C1 segment of cervical spinal cord (tissue), 14 donors: ENCODE measurements at regions not wholly inside any gene's neighbourhood (a gene's known extent, or its start where the extent isn't known, plus 50 kb on each side); places are given as distances from the start of the nearest gene placed in this dataset.
A peak's percentile ranks its signal among the peaks of the same experiment; 100 is the strongest.
"Not testable (repeated sequence)": the region's sequence is repeated elsewhere in the genome, so short reads cannot be mapped to it uniquely, and the experiment has no call there.

Experiments used
- DNase-seq, 14 donors: peaks; one replicate each; lab custom pipeline; 2025; lab: John Stamatoyannopoulos, UW

DNA sequence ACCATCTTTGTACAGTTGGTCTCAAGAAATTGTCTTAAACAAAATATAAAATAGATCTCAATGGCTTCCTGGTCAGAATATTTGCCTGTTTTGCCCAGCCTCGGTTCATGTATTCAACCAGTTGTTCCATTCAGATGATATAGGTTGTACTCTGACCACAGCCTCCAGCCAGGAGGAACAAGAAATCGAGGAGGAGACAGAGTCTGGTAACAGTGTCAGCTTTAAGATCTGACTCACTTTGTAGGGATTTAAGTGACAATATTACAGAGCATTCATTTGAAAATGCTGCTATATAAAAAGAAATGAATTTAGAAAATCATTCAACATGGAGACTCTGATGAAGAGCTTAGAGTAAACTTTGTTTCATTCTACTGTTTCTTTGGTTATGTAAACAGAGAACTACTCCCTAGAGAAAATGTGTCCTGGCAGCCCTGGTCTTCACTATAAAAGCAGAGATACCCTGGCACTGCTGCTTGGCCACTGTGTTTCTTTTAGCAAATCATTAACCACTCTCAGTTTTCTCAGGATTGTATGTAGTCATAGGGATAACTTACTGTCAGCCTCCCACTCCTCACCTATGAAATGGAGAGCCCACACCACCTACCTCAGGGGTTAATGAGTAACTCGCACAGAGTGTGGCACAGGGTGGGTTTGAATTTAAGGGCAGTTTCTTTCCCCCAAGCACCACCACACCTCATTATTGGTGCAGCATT is 53.5 kb downstream of the PAGE2 start:
- DNase-seq: no peak

DNA sequence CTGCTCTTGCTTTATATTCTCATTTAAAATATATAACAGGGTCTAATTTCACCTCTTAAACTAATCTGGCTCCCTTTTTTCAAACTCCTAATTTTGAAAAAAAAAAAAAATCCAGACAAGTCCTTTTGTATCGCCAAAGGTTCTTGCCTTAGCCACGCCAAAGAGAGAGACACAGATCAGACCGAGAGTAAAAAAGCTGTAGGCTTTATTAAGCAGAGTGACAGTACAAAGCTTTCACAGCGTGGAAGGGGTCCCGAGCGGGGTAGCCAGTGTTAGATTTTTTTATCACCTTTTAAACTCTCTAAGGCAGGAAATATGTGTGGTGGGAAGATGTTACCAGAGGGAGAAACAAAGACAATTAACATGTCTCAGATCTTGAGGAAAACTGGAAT is 54.1 kb downstream of the PAGE2 start:
- DNase-seq: no peak

DNA sequence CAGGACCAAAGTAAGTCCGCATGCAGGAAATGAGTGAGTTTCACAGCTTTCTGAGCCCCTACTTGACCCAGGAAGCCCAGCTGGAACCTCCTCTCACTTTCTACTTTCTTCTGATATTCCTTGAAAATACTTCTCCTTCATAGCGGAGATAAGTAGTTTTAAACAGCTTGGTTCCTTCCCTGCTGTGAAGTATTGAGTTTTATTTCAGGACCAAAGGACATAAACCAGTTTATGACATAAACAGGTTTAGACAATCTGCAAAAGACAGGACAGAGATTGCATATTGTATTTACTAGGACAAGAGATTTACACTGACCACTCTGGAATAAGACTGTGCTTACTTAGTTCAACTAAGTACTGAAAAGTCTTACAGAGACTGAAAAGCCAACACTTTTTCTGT is 54.8 kb downstream of the PAGE2 start:
- no peak for DNase-seq

DNA sequence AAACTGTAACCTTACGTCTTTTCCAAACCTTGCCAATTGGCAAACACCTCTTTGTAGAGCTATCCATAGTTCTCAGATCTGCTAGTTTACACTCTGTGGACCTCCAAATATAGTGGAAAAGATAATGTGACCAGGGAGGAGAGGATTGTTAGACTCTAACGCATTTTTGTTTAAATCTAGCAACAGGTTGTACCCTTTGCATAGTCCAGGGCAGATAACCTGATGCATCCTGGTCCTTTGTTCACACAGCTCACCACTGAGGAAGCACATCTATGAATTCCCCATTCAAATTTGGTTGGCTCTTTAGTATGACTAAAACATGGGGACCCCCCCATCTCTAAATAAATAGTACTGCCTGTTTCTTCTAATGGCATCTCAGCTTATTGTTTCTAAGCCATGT is 55.9 kb downstream of the PAGE2 start:
- no peak for DNase-seq

DNA sequence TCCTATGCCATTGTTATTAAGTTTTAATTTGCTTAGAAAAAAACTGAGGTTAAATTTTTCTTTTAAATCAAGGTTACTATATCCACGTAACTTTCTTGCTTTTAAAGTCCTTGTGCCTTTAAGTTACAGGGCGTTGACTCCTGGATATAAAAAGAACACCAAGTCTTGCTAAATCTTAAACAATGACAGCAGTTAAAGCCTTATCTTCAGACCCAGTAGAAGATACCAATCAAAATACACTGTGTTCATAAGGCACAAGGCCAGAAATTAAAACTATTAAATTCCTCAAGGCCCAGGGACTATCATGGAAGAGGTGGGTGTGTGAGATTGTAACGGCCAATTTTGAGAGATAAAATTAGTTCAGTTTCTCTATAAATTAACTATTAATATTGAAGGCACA is 60.4 kb downstream of the PAGE2 start:
- DNase-seq: no peak

DNA sequence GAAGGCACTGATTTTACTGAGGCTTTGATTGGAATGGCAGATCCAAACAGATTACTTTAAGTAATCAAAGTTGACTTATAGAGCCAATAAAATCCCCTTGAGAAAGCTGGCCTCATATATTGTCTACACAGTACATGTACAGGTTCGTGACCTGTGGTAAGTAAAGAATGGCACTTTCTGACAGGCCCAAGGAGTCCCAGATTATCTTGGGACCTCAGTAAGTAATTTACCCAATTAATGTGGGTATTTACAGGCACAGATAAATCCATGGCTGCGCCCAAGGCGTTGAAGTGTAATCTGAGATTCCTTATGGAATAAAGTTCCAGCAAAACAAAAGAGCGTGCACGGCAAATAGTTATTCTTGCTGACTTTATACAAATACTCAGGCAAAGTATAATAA is 62.4 kb downstream of the PAGE2 start:
- DNase-seq: no peak

DNA sequence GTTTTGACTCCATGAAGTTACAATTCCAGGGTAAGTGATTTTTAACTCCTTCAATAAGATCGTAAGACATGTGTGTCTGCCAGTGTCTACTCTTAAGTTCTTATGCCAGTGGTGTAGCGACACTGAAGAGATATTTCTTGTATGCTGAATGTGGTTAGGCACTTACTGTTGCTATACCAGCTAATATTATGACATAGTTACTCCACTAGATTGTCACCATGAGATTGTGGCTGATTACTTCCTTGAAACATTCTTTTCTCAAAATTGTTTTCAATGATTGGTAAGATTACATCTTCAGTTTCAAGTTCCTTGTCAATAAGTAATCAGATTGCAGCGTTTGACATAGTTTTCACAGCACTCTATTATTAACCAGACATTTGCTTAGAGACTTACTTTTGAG is 60.6 kb upstream of the PAGE5 start:
- DNase-seq: peak in 1 of 14 donors; percentile 0

DNA sequence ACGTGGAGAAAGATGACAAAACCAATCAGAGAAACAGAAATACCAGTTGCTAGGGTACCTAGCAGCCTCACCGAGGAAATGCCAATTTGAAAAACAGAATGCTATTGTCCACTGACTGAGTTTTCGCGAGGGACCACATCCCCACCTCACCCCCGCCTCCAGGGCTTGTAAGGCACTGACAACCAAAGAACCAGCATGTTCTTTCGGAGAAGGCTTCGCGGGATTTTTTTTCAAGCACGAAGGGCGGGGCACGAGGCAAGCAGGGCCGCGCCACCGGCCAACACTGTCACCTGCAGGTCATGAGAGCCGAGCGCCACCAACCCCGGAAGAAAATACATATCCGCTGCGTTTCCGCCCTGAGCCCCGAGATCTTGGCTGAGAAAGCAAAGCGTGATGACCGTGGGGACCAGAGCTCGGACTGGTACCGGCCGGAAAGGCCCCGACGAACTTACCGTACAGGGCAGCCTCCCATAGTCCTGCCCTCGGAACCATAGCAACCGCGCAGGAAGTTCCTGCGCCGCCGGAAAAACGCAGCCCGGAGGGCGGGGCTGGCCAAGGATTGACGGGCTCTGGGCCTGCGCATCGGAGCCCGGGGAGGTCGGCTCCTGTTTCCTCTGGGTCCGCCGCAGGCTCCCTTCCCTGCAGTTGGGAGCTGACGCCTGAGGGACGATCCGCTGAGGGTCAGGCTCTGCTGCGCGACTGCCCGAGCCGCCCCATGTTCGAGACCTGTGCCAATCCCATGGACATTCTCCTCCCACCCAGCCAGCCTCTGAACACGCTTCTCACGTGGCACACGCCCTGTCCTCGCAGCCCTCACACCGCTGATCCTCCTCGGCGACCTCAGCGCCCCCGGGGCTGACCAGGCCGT is 59.2 kb upstream of the PAGE5 start:
- DNase-seq: peak; percentile 19 to 97 (median 86)

DNA sequence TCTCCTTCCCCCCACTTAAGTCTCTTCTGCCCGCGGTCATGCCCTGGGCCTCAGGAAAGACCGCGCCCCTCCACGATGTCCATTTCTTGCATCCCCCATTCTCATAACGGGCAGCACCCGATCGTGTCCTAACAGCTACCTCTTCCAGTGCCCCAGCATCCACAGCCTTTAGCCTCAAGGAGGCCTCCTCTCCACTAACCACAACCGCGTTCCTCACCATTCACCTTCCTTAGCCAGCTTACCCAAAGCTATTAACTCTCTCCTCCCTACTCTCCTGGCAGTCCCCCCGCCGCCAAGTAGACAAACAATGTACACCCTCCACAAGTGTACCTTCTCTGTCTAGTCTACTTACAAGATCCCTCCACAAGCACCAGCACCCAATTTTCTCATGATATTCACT is 58.6 kb upstream of the PAGE5 start:
- DNase-seq: peak in 1 of 14 donors; percentile 28

DNA sequence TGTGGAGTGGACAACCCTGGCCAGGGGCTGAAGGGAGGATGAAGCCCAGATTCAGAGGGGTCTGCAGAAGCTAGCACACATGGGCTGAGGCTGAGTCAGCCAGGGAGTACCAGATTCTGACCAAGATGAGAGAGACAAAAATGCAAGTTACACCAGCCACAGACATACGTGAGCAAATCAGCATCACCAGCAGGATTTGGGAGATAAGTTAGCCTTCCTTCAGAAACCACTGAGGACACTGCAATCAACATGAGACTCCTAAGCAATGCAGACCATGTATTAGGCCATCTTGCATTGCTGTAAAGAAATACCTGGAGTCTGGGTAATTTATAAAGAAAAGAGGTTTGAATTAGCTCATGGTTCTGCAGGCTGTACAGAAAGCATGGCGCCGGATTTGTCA is 57.0 kb upstream of the PAGE5 start:
- no peak for DNase-seq

DNA sequence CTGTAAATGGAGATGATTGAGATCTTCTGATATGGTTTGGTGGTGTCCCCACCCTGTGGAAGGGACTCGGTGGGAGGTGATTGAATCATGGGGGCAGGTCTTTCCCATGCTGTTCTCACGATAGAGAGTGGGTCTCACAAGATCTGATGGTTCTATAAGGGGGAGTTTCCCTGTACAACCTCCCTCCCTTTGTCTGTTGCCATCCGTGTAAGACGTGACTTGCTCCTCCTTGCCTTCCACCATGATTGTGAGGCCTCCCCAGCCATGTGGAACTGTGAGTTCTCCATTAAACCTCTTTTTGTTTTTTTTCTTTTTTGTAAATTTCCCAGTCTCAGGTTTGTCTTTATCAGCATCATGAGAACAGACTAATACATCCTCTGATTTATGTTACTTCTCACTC is 55.1 kb upstream of the PAGE5 start:
- not testable (repeated sequence) for DNase-seq

DNA sequence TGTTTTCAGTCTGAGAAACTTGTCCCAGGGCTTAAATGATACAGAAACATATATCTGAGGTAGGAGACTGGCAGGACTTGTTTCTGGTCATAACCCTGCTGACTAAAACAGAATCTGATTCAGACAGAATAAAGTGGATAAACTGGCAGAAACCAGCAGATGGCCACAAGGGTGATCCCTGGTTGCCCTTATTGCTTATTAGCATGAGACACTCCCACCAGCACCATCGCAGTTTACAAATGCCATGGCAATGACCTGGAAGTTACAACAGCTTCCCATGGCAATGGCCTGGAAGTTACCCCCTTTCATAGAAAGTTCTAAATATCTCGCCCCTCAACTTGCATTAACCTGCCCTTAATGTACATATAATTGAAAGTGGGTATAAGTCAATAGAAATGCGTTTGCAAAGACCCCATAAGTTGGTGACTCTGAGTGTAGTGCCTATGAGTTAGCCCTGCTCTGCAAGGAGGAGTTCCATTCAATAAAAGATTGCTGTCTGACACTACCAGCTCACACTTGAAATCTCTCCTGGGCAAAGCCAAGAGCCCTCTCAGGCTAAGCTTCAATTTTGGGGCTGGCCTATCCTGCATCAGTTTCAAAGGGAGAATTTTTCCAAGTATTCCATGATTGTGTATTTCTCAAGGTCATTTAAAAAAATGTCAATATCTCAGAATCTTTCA is 52.9 kb upstream of the PAGE5 start:
- DNase-seq: no peak

DNA sequence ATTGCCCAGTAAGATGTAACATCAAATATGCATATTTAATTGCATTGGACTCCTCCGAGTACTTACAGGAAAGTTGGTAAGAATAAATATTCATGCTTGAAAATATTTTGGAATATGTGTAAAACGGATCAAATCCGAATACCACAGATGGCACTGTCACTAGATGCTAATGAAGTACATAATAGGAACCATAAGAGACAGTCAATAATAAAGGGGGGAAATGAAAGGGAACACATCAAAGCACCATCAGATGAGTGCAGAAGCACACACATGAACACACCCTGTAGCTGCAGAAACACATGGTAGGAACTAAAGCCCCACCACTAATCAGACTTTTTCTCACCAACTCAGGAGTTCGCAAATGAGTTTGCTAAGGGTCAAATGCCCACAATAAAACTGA is 52.2 kb upstream of the PAGE5 start:
- no peak for DNase-seq

DNA sequence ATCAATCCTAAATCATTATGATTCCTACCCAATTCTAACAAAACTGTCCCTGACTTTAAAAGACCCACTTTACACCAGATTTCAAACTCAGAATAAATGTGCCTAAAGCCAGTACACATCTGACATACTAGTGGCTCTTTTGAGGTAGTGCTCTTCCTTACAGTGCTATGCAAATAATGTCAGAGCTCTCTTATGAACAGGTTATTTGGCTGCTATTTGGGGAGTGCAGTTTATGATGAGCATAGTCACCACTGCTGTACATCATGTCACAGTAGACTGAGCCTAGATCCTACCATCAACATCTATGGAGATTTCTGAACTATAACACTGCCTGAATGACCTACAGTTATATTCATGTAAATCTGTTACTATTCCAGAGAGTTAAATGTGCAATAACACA is 50.4 kb upstream of the PAGE5 start:
- DNase-seq: no peak
